Heart left ventricle (tissue), 16 donors: ENCODE measurements at regions not wholly inside any gene's neighbourhood (a gene's known extent, or its start where the extent isn't known, plus 50 kb on each side); places are given as distances from the start of the nearest gene placed in this dataset.

Experiments used
- ATAC-seq, 4 donors: fragments of 200-7000 bp; cut with Tn5 transposase; one replicate each; pipeline ENCODE4 v1.9.1; 2020 to 2022; ENCODE audit warnings: moderate library complexity in 4 of 4, mild to moderate bottlenecking in 3 of 4, moderate number of reproducible peaks in 1 of 4
- DNase-seq, 5 donors: peaks; one replicate each; pipeline ENCODE4 v3.0.0-alpha.2; 2020
- H3K27ac ChIP-seq, 12 donors: fragments of 200-600 bp; sonication (generic) in 4 of 12; one replicate each; pipeline versions ENCODE4 v1.5.0 to v1.8.0; 2016 to 2022; ENCODE audit warnings: mild to moderate bottlenecking in 2 of 12
- H3K27me3 ChIP-seq, 9 donors: fragments of 200-600 bp; sonication (generic) in 2 of 9; one replicate each; pipeline versions ENCODE4 v1.5.1 to v1.8.0; 2016 to 2022; ENCODE audit warnings: mild to moderate bottlenecking in 3 of 9
- H3K36me3 ChIP-seq, 9 donors: fragments of 200-600 bp; sonication (generic) in 2 of 9; one replicate each; pipeline versions ENCODE4 v1.5.0 to v1.8.0; 2018 to 2022; ENCODE audit warnings: mild to moderate bottlenecking in 2 of 9
- H3K4me1 ChIP-seq, 12 donors: fragments of 200-600 bp; sonication (generic) in 4 of 12; one replicate each; pipeline versions ENCODE4 v1.5.0 to v1.8.0; 2016 to 2022; ENCODE audit warnings: mild to moderate bottlenecking in 3 of 12
- H3K4me3 ChIP-seq, 12 donors: fragments of 200-600 bp; sonication (generic) in 4 of 12; one replicate each; pipeline versions ENCODE4 v1.5.0 to v1.8.0; 2017 to 2022; ENCODE audit warnings: mild to moderate bottlenecking in 9 of 12, moderate library complexity in 4 of 12
- H3K9me3 ChIP-seq, 12 donors: fragments of 200-600 bp; sonication (generic) in 4 of 12; one replicate each; pipeline versions ENCODE4 v1.5.0 to v1.8.0; 2016 to 2022; ENCODE audit warnings: mild to moderate bottlenecking in 1 of 12
- CTCF ChIP-seq, 12 donors: fragments of 200-600 bp; sonication (generic) in 4 of 12; IDR thresholded peaks; one replicate each; pipeline versions ENCODE4 v1.5.0 to v1.8.0; 2018 to 2022; ENCODE audit warnings: antibody characterized with exemption in 12 of 12, mild to moderate bottlenecking in 5 of 12
- POLR2A ChIP-seq, 2 donors: fragments of 450-650 bp; IDR thresholded peaks; one replicate each; pipeline ENCODE4 v1.6.1; 2017; ENCODE audit warnings: antibody characterized with exemption in 2 of 2, mild to moderate bottlenecking in 2 of 2, moderate library complexity in 2 of 2
- WGBS, 4 donors: extraction: QIAGEN DNeasy Blood & Tissue Kit in 2 of 4; methylation state at CpG; one replicate each; pipeline versions ENCODE4 v1.1.5 to v1.1.7; 2013 to 2018; 5-methylcytosine and 5-hydroxymethylcytosine counted together
- intact Hi-C, 10 donors: fragments of 100-400 bp; cut with DNase I; formaldehyde crosslinking; loops; one replicate each; pipeline versions ENCODE4 v1.11.1 to v1.14.2; 2022
- donor health status: ischemic (EF 13 %, LVEDD 7.1; RV severe dilation, severe dysfunction).
- donor health status: healthy with polysubstance abuse.
- donor health status: DM: no; HTN: yes; CAD: no.
- donor health status: DM: no; HTN: no; CAD: no.
- donor health status: ischemic (EF 25% LVEDD 6.9; RV normal size, moderate dysfunction).
- donor health status: ischemic (EF 25% LVEDD 5.7; RV mildly dilated, moderate dysfunction).
- donor health status: healthy.
- donor health status: DM: yes; HTN: yes; CAD: no.
- donor health status: ischemic (EF 35%, LVEDD 5.7; RV mildly dilated, moderate dysfunction).
- donor health status: nonischemic (EF 11% LVEDD 7.7; RV severe dilation, severe dysfunction).
- donor health status: DM: yes; HTN: yes; CAD: no.
- donor health status: PGD.
- donor health status: ischemic (EF 29% LVEDD 5.4; RV normal size, mild dysfunction).
- donor health status: nonischemic (EF 23%, LVEDD 6.1; RV moderate dilation, normal function).

GRCh38 chr7:41826641-41827040, 123.8 kb upstream of the INHBA start:
- DNase-seq (no peak), ATAC-seq (no peak)
- Histone ChIP-seq H3K27ac (no peak overlapping the region), H3K9me3 (peaks cover 0 to 2% (median 0%) of the 10 kb centered on the region in 12 donors), H3K4me1 (peaks cover 0 to 11% (median 0%) of the 10 kb centered on the region in 12 donors), H3K27me3 (no peaks in the 10 kb centered on the region), H3K4me3 (no peak overlapping the region), H3K36me3 (no peaks in the 10 kb centered on the region)
- 79 to 94% (median 87%) methylated on average over 1 of the region's 1 CpG for WGBS, 4 donors
- intact Hi-C loops = no loop called here
- TF ChIP-seq POLR2A (IDR thresholded peaks at IDR 0.05) = no peak
- TF ChIP-seq CTCF (IDR thresholded peaks at IDR 0.05) = no peak

DNA sequence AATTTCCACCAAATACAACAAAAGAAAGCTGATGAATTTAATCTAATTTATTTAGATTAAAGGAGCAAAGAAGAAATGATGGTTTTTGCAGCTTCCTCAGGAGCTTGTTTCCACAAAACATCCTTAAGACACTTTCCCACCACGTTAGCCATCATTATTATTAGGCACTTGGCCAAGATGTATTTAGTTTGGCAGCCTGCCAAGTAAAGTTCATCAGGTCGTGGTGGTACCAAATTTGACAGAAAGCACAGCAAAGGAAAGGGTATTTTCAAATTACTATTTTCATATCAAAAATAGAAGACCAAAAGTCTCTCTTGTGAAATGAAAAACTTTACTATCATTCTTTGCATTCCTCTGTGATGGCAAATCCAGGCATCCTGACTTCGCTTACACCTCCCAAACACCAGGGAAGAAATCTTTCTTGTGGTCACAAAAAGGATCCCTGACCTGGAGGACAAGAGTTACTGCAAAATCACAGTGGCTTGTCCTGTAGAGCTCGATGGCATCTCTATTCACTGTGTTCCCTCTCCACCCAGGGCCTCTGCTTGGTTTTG, 123.1 kb upstream of the INHBA start:
- no peak overlapping the region for H3K4me3 ChIP-seq
- DNase-seq (no peak), ATAC-seq (no peak)
- intact Hi-C loops = no loop called here
- TF ChIP-seq CTCF (IDR thresholded peaks at IDR 0.05) (no peak), POLR2A (IDR thresholded peaks at IDR 0.05) (no peak)
- no peak overlapping the region for H3K27ac ChIP-seq
- H3K27me3 ChIP-seq = no peaks in the 10 kb centered on the region
- H3K36me3 ChIP-seq = no peaks in the 10 kb centered on the region
- peaks cover 0 to 11% (median 0%) of the 10 kb centered on the region in 12 donors for H3K4me1 ChIP-seq
- H3K9me3 ChIP-seq = no peaks in the 10 kb centered on the region
- WGBS, 4 donors = 23 to 34% (median 24%) methylated on average over 4 of the region's 4 CpGs

- TF ChIP-seq POLR2A (IDR thresholded peaks at IDR 0.05) = no peak
- no peak for TF ChIP-seq CTCF (IDR thresholded peaks at IDR 0.05)
- ATAC-seq = peak in 1 of 4 donors; percentile 62
- Histone ChIP-seq H3K27me3 (no peaks in the 10 kb centered on the region), H3K36me3 (no peaks in the 10 kb centered on the region), H3K4me1 (peaks cover 0 to 11% (median 0%) of the 10 kb centered on the region in 12 donors), H3K4me3 (no peak overlapping the region), H3K9me3 (peaks cover 0 to 8% (median 0%) of the 10 kb centered on the region in 12 donors), H3K27ac (no peak overlapping the region)
- WGBS, 4 donors = 46 to 67% (median 54%) methylated on average over 2 of the region's 2 CpGs
- DNase-seq = no peak
- intact Hi-C loops = no loop called here
These were observed 121.4 kb upstream of the INHBA start for GRCh38 chr7:41824284-41824683.

GRCh38 chr7:41822259-41822817, 119.4 kb upstream of the INHBA start:
- peaks cover 0 to 16% (median 0%) of the 10 kb centered on the region in 12 donors for H3K9me3 ChIP-seq
- DNase-seq (no peak), ATAC-seq (peak in 3 of 4 donors; percentile 54 to 70 (median 69))
- no peaks in the 10 kb centered on the region for H3K36me3 ChIP-seq
- H3K4me3 ChIP-seq = no peak overlapping the region
- no peak overlapping the region for H3K27ac ChIP-seq
- peaks cover 0 to 11% (median 0%) of the 10 kb centered on the region in 12 donors for H3K4me1 ChIP-seq
- TF ChIP-seq CTCF (IDR thresholded peaks at IDR 0.05) (no peak), POLR2A (IDR thresholded peaks at IDR 0.05) (no peak)
- intact Hi-C loops = no loop called here
- WGBS, 4 donors = 4 to 22% (median 17%) methylated on average over 1 of the region's 1 CpG
- no peaks in the 10 kb centered on the region for H3K27me3 ChIP-seq
